Right ventricle myocardium inferior (tissue), 1 donor: ENCODE measurements at regions not wholly inside any gene's neighbourhood (a gene's known extent, or its start where the extent isn't known, plus 50 kb on each side); places are given as distances from the start of the nearest gene placed in this dataset.

ENCODE experiments used
- ATAC-seq: fragments of 200-7000 bp; cut with Tn5 transposase; one replicate; pipeline ENCODE4 v1.9.1; 2020; ENCODE audit warnings: mild to moderate bottlenecking, moderate library complexity
- DNase-seq: peaks from one replicate; pipeline ENCODE4 v3.0.0; 2021; ENCODE audit errors: missing footprints
- intact Hi-C: fragments of 100-400 bp; cut with DNase I; formaldehyde crosslinking; loops from one replicate; pipeline ENCODE4 v1.11.0; 2022
- donor health status: DM: no; HTN: yes; CAD: no; lungs with severe emphysema.

- no peak for DNase-seq
- no peak for ATAC-seq
- intact Hi-C loops: no loop called here
These were observed 56.4 kb downstream of the CD24 start for GRCh38 chr6:106918115-106918514.

GRCh38 chr6:106916891-106917290, 57.6 kb downstream of the CD24 start:
- intact Hi-C loops: no loop called here
- ATAC-seq (no peak), DNase-seq (no peak)

- intact Hi-C loops: no loop called here
These were observed 60.8 kb downstream of the CD24 start for GRCh38 chr6:106913676-106914280.

GRCh38 chr6:106913111-106913510, 61.4 kb downstream of the CD24 start:
- intact Hi-C loops: no loop called here
- ATAC-seq (no peak), DNase-seq (no peak)

More at GRCh38 chr6:106913676-106914280, 60.8 kb downstream of the CD24 start:
- DNase-seq (no peak), ATAC-seq (no peak)

- intact Hi-C loops: no loop called here
- no peak for ATAC-seq
- no peak for DNase-seq
These were observed 62.4 kb downstream of the CD24 start for GRCh38 chr6:106912091-106912490.

GRCh38 chr6:106910999-106911949, 63.3 kb downstream of the CD24 start:
- no peak for DNase-seq

GRCh38 chr6:106908386-106908840, 66.1 kb downstream of the CD24 start:
- no peak for DNase-seq
- intact Hi-C loops: no loop called here
- no peak for ATAC-seq

More at GRCh38 chr6:106910999-106911949, 63.3 kb downstream of the CD24 start:
- intact Hi-C loops: no loop called here
- ATAC-seq: no peak

GRCh38 chr6:106907754-106908153, 66.8 kb downstream of the CD24 start:
- intact Hi-C loops: no loop called here
- ATAC-seq: no peak
- DNase-seq: no peak

GRCh38 chr6:106906232-106906631, 68.3 kb downstream of the CD24 start:
- intact Hi-C loops: no loop called here
- no peak for ATAC-seq
- DNase-seq: no peak

- ATAC-seq (no peak), DNase-seq (no peak)
- intact Hi-C loops: no loop called here
These were observed 71.2 kb downstream of the CD24 start for GRCh38 chr6:106903299-106903698.

- intact Hi-C loops: no loop called here
- DNase-seq: no peak
- ATAC-seq: no peak
These were observed 73.5 kb downstream of the CD24 start for GRCh38 chr6:106901062-106901461.

GRCh38 chr6:106899697-106900096, 74.8 kb downstream of the CD24 start:
- no peak for DNase-seq
- intact Hi-C loops: no loop called here
- no peak for ATAC-seq

- intact Hi-C loops: no loop called here
- DNase-seq: no peak
- no peak for ATAC-seq
These were observed 76.9 kb downstream of the CD24 start for GRCh38 chr6:106897580-106897979.

- no peak for ATAC-seq
- no peak for DNase-seq
- intact Hi-C loops: no loop called here
These were observed 78.9 kb downstream of the CD24 start for GRCh38 chr6:106895703-106896040.

- intact Hi-C loops: no loop called here
- no peak for ATAC-seq
- no peak for DNase-seq
These were observed 79.4 kb downstream of the CD24 start for GRCh38 chr6:106894978-106895702.

GRCh38 chr6:106892186-106892585, 82.3 kb downstream of the CD24 start:
- ATAC-seq: no peak
- no peak for DNase-seq
- intact Hi-C loops: no loop called here

- ATAC-seq (no peak), DNase-seq (no peak)
- intact Hi-C loops: no loop called here
These were observed 84.1 kb downstream of the CD24 start for GRCh38 chr6:106890447-106890846.

- intact Hi-C loops: no loop called here
- DNase-seq (no peak), ATAC-seq (no peak)
These were observed 84.8 kb downstream of the CD24 start for GRCh38 chr6:106889692-106890091.

GRCh38 chr6:106886922-106887797, 87.4 kb downstream of the CD24 start:
- DNase-seq: no peak
- ATAC-seq: no peak
- intact Hi-C loops: no loop called here
